ENCODE measurements at regions not wholly inside any gene's neighbourhood (a gene's known extent, or its start where the extent isn't known, plus 50 kb on each side); places are given as distances from the start of the nearest gene placed in this dataset.

- TF ChIP-seq POLR2A (IDR thresholded peaks at IDR 0.05) (no peak), CTCF (IDR thresholded peaks at IDR 0.05) (no peak), POLR2AphosphoS5 (IDR thresholded peaks at IDR 0.05; ENCODE audit: insufficient read depth in 1 of 2, low read depth in 1 of 2) (no peak)
Observed at GRCh38 chr4:126479709-126480108, 1153.0 kb upstream of the INTU start.
